ENCODE measurements at regions not wholly inside any gene's neighbourhood (a gene's known extent, or its start where the extent isn't known, plus 50 kb on each side); places are given as distances from the start of the nearest gene placed in this dataset.

GRCh38 chr15:47566610-47567009 is 150.7 kb upstream of the SEMA6D start:
- no peak for TF ChIP-seq CTCF (IDR thresholded peaks at IDR 0.05; ENCODE audit: low read depth, low read length)
- DNase-seq (ENCODE audit: extremely low read depth, low read depth) = no peak

- TF ChIP-seq CTCF (IDR thresholded peaks at IDR 0.05; ENCODE audit: low read depth, low read length) = no peak
- no peak for DNase-seq (ENCODE audit: extremely low read depth, low read depth)
Measured at GRCh38 chr15:47568030-47568429, 149.3 kb upstream of the SEMA6D start.

GRCh38 chr15:47570044-47570443 is 147.3 kb upstream of the SEMA6D start:
- TF ChIP-seq CTCF (IDR thresholded peaks at IDR 0.05; ENCODE audit: low read depth, low read length) = no peak
- no peak for DNase-seq (ENCODE audit: extremely low read depth, low read depth)

GRCh38 chr15:47570451-47570850 is 146.9 kb upstream of the SEMA6D start:
- no peak for DNase-seq (ENCODE audit: extremely low read depth, low read depth)
- TF ChIP-seq CTCF (IDR thresholded peaks at IDR 0.05; ENCODE audit: low read depth, low read length) = no peak

- no peak for TF ChIP-seq CTCF (IDR thresholded peaks at IDR 0.05; ENCODE audit: low read depth, low read length)
- no peak for DNase-seq (ENCODE audit: extremely low read depth, low read depth)
Measured at GRCh38 chr15:47570881-47571640, 146.2 kb upstream of the SEMA6D start.

GRCh38 chr15:47573673-47574072 is 143.6 kb upstream of the SEMA6D start:
- DNase-seq (ENCODE audit: extremely low read depth, low read depth) = no peak
- no peak for TF ChIP-seq CTCF (IDR thresholded peaks at IDR 0.05; ENCODE audit: low read depth, low read length)

- DNase-seq (ENCODE audit: extremely low read depth, low read depth) = no peak
- TF ChIP-seq CTCF (IDR thresholded peaks at IDR 0.05; ENCODE audit: low read depth, low read length) = no peak
Measured at GRCh38 chr15:47577000-47577399, 140.3 kb upstream of the SEMA6D start.

All from AG09319 (cell line).